MM.1S (cell line): ENCODE measurements at regions not wholly inside any gene's neighbourhood (a gene's known extent, or its start where the extent isn't known, plus 50 kb on each side); places are given as distances from the start of the nearest gene placed in this dataset.

Experiments used
- DNase-seq: peaks from one replicate; pipeline ENCODE4 v3.0.0-alpha.2; 2015
- H2AFZ ChIP-seq: fragments of 300-600 bp; sonication (generic); 2 replicates; pipeline ENCODE4 v1.6.0; 2016; ENCODE audit warnings: antibody characterized with exemption, low read length
- H3F3A ChIP-seq: fragments of 300-600 bp; sonication (generic); 2 replicates; pipeline ENCODE4 v1.6.1; 2016; ENCODE audit warnings: mild to moderate bottlenecking, antibody characterized with exemption, low read length, moderate library complexity, mixed read lengths; ENCODE audit not compliant: insufficient read depth
- H3K27ac ChIP-seq: fragments of 300-600 bp; sonication (generic); 2 replicates; pipeline ENCODE4 v1.5.1; 2016; ENCODE audit warnings: mild to moderate bottlenecking, low read length
- H3K27me3 ChIP-seq: fragments of 300-600 bp; sonication (generic); replicated peaks from 2 replicates; pipeline ENCODE4 v1.6.0; 2016; ENCODE audit warnings: low read length; ENCODE audit not compliant: insufficient read depth
- H3K36me3 ChIP-seq: fragments of 300-600 bp; sonication (generic); replicated peaks from 2 replicates; pipeline ENCODE4 v1.6.1; 2016; ENCODE audit warnings: mild to moderate bottlenecking, low read length, mixed read lengths; ENCODE audit not compliant: insufficient read depth
- H3K4me1 ChIP-seq: fragments of 300-600 bp; sonication (generic); 2 replicates; pipeline ENCODE4 v1.6.1; 2016; ENCODE audit warnings: low read length, mixed read lengths
- H3K4me2 ChIP-seq: fragments of 300-600 bp; sonication (generic); 2 replicates; pipeline ENCODE4 v1.6.0; 2016; ENCODE audit warnings: low read depth, low read length
- H3K4me3 ChIP-seq: fragments of 300-600 bp; sonication (generic); 2 replicates; pipeline ENCODE4 v1.5.1; 2016; ENCODE audit warnings: low read length, mixed read lengths
- H3K79me2 ChIP-seq: fragments of 300-600 bp; sonication (generic); 2 replicates; pipeline ENCODE4 v1.6.1; 2016; ENCODE audit warnings: mixed run types, low read length, mixed read lengths
- H3K9ac ChIP-seq: fragments of 300-600 bp; sonication (generic); 2 replicates; pipeline ENCODE4 v1.6.1; 2016; ENCODE audit warnings: low read length, mixed read lengths
- H3K9me2 ChIP-seq: fragments of 300-600 bp; sonication (generic); replicated peaks from 2 replicates; pipeline ENCODE4 v1.6.1; 2016; ENCODE audit warnings: mild to moderate bottlenecking, low read length, mixed read lengths; ENCODE audit not compliant: insufficient read depth
- H3K9me3 ChIP-seq: fragments of 300-600 bp; sonication (generic); replicated peaks from 2 replicates; pipeline ENCODE4 v1.6.1; 2016; ENCODE audit warnings: mild to moderate bottlenecking, low read length, mixed read lengths; ENCODE audit not compliant: insufficient read depth
- H4K20me1 ChIP-seq: fragments of 300-600 bp; sonication (generic); 2 replicates; pipeline ENCODE4 v1.6.1; 2016; ENCODE audit warnings: mild to moderate bottlenecking, low read length, moderate library complexity, mixed read lengths; ENCODE audit not compliant: insufficient read depth
- CTCF ChIP-seq: fragments of 300-600 bp; sonication (generic); IDR thresholded peaks from 2 replicates; pipeline ENCODE4 v1.5.1; 2016; ENCODE audit warnings: antibody characterized with exemption, low read length, mixed read lengths
- EZH2 ChIP-seq: fragments of 300-600 bp; sonication (generic); optimal IDR thresholded peaks from 2 replicates; pipeline ENCODE3; 2017; ENCODE audit warnings: low read depth, mild to moderate bottlenecking, antibody characterized with exemption, low read length, mixed read lengths
- EZH2phosphoT487 ChIP-seq: fragments of 300-600 bp; sonication (generic); IDR thresholded peaks from 2 replicates; pipeline ENCODE4 v1.6.1; 2018; ENCODE audit warnings: antibody characterized with exemption, low read length

GRCh38 chr6:82442061-82442719, 78.6 kb downstream of the TPBG start:
- Histone ChIP-seq H3K4me3 (no peak overlapping the region), H3F3A (no peaks in the 10 kb centered on the region), H4K20me1 (no peaks in the 10 kb centered on the region), H3K9ac (no peak overlapping the region), H3K4me1 (no peaks in the 10 kb centered on the region), H3K9me2 (no peaks in the 10 kb centered on the region), H3K27me3 (no peaks in the 10 kb centered on the region), H3K9me3 (no peaks in the 10 kb centered on the region), H3K27ac (no peak overlapping the region), H3K4me2 (no peak overlapping the region), H2AFZ (no peak overlapping the region), H3K79me2 (no peaks in the 10 kb centered on the region), H3K36me3 (no peaks in the 10 kb centered on the region)
- DNase-seq: no peak
- no peak for TF ChIP-seq CTCF
- TF ChIP-seq EZH2phosphoT487: no peak
- TF ChIP-seq EZH2: no peak

DNA sequence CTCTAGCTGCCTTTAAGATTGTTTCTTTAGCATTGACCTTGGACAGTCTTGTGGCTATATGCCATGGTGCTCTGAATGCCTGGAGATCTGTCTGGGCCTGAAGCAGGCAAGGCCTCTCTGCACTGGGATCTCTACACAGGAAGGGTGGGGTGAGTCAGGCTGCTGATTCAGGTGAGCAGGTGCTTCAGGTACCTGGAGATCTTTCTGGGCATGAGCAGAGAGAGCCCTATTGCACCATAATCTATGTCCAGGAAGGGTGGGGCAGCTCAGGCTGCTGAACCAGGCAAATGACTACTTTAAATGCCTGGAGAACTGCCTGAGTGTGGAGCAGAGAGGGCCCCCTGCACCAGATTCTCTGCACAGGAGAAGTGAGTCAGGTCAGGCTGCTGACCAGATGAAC, 94.5 kb downstream of the TPBG start:
- DNase-seq: no peak
- Histone ChIP-seq H3K9me2 (no peaks in the 10 kb centered on the region), H3K79me2 (no peaks in the 10 kb centered on the region), H3F3A (no peaks in the 10 kb centered on the region), H4K20me1 (no peaks in the 10 kb centered on the region), H3K4me2 (no peak overlapping the region), H3K4me3 (no peak overlapping the region), H3K9ac (no peak overlapping the region), H2AFZ (no peak overlapping the region), H3K9me3 (no peaks in the 10 kb centered on the region), H3K36me3 (no peaks in the 10 kb centered on the region), H3K4me1 (no peaks in the 10 kb centered on the region), H3K27me3 (no peaks in the 10 kb centered on the region), H3K27ac (no peak overlapping the region)
- no peak for TF ChIP-seq EZH2
- no peak for TF ChIP-seq EZH2phosphoT487
- TF ChIP-seq CTCF: no peak

GRCh38 chr6:82458705-82459104, 95.1 kb downstream of the TPBG start:
- Histone ChIP-seq H3K4me2 (no peak overlapping the region), H3K9me3 (no peaks in the 10 kb centered on the region), H2AFZ (no peak overlapping the region), H4K20me1 (no peaks in the 10 kb centered on the region), H3K79me2 (no peaks in the 10 kb centered on the region), H3F3A (no peaks in the 10 kb centered on the region), H3K36me3 (no peaks in the 10 kb centered on the region), H3K9me2 (no peaks in the 10 kb centered on the region), H3K27ac (no peak overlapping the region), H3K4me3 (no peak overlapping the region), H3K9ac (no peak overlapping the region), H3K27me3 (no peaks in the 10 kb centered on the region), H3K4me1 (no peaks in the 10 kb centered on the region)
- no peak for TF ChIP-seq EZH2
- TF ChIP-seq EZH2phosphoT487: no peak
- no peak for TF ChIP-seq CTCF
- DNase-seq: no peak
